GM12878 (cell line): ENCODE measurements at regions not wholly inside any gene's neighbourhood (a gene's known extent, or its start where the extent isn't known, plus 50 kb on each side); places are given as distances from the start of the nearest gene placed in this dataset.

Source experiments
- ATAC-seq: fragments of 200-7000 bp; cut with Tn5 transposase; 3 replicates; pipeline ENCODE4 v1.9.1; 2020; ENCODE audit warnings: mild to moderate bottlenecking, moderate library complexity
- BruUV-seq: library from RNA; stranded (reverse); fragments of 400-500 nt; replicated peaks from 2 replicates; lab custom pipeline; 2021; lab: Mats Ljungman, UMichigan
- CTCF ChIA-PET: fragments of 300-600 bp; sonication (Branson Sonifier 250); formaldehyde crosslinking; extraction: SDS; loops from one replicate; lab custom pipeline; 2021; ENCODE audit warnings: inconsistent platforms; lab: Yijun Ruan, JAX
- POLR2A ChIA-PET: fragments of 350-600 bp; formaldehyde crosslinking; extraction: SDS; loops from one replicate; lab custom pipeline; 2021; ENCODE audit warnings: inconsistent platforms; lab: Charles Lee
- RAD21 ChIA-PET: fragments of 300-600 bp; sonication (Branson Sonifier 250); formaldehyde crosslinking; loops from one replicate; lab custom pipeline; 2023; ENCODE audit warnings: antibody characterized with exemption; ENCODE audit not compliant: unreplicated experiment; lab: Charles Lee
- SMC1A ChIA-PET: fragments of 300-600 bp; sonication (Branson Sonifier 250); formaldehyde crosslinking; loops from one replicate; lab custom pipeline; 2023; ENCODE audit not compliant: unreplicated experiment, uncharacterized antibody; lab: Charles Lee
- DNase-seq: peaks from one replicate; pipeline ENCODE4 v3.0.0-alpha.2; 2011; ENCODE audit warnings: low read depth, low spot score
- FAIRE-seq: peaks from 3 replicates; lab custom pipeline; 2011; peaks lifted over from hg19 to GRCh38; lab: Jason Lieb, UNC
- H2AFZ ChIP-seq: 2 replicates; pipeline ENCODE4 v1.6.0; 2011; ENCODE audit warnings: low read depth, low read length, control low read depth; ENCODE audit not compliant: control insufficient read depth
- H3K27ac ChIP-seq: 2 replicates; pipeline ENCODE4 v1.5.1; 2011; ENCODE audit warnings: control low read depth; ENCODE audit not compliant: control insufficient read depth, insufficient read depth
- H3K27me3 ChIP-seq, 2 experiments: replicated peaks in 1 of 2; 2 replicates each; pipeline versions ENCODE4 v1.6.0 to v1.6.1; 2011; ENCODE audit warnings: low read length in 1 of 2; ENCODE audit not compliant: control insufficient read depth in 2 of 2, insufficient read depth in 2 of 2
- H3K36me3 ChIP-seq, 2 experiments: 2 replicates each; pipeline ENCODE4 v1.5.1; 2011; ENCODE audit warnings: low read length in 1 of 2; ENCODE audit not compliant: control insufficient read depth in 2 of 2, insufficient read depth in 2 of 2
- H3K4me1 ChIP-seq: 2 replicates; pipeline ENCODE4 v1.6.1; 2011; ENCODE audit warnings: mild to moderate bottlenecking, low read length, moderate library complexity, mixed read lengths; ENCODE audit not compliant: control insufficient read depth, insufficient read depth
- H3K4me2 ChIP-seq: 2 replicates; pipeline ENCODE4 v1.6.0; 2011; ENCODE audit warnings: control low read depth; ENCODE audit not compliant: control insufficient read depth, insufficient read depth
- H3K4me3 ChIP-seq: fragments of 200-600 bp; sonication (generic); 2 replicates; pipeline ENCODE4 v1.5.1; 2016
- H3K79me2 ChIP-seq: 2 replicates; pipeline ENCODE4 v1.6.0; 2011; ENCODE audit warnings: low read length; ENCODE audit not compliant: control insufficient read depth, insufficient read depth
- H3K9ac ChIP-seq: 2 replicates; pipeline ENCODE4 v1.8.0; 2011; ENCODE audit warnings: low read length, control low read depth, mixed read lengths; ENCODE audit not compliant: control insufficient read depth, insufficient read depth
- H3K9me3 ChIP-seq: replicated peaks from 3 replicates; pipeline ENCODE4 v1.5.1; 2011; ENCODE audit warnings: mild to moderate bottlenecking, low read length; ENCODE audit not compliant: control insufficient read depth, insufficient read depth
- H4K20me1 ChIP-seq: 2 replicates; pipeline ENCODE4 v1.6.0; 2011; ENCODE audit not compliant: control insufficient read depth, insufficient read depth
- DPF2 ChIP-seq: fragments of 450-650 bp; IDR thresholded peaks from 2 replicates; pipeline ENCODE4 v1.6.1; 2017; ENCODE audit warnings: mild to moderate bottlenecking
- MXI1 ChIP-seq: fragments of 150-350 bp; IDR thresholded peaks from 2 replicates; pipeline ENCODE4 v1.6.1; 2011; ENCODE audit warnings: low read depth, mild to moderate bottlenecking, inconsistent platforms, low read length, improper control_type of control experiment
- MYB ChIP-seq: fragments of 150-350 bp; IDR thresholded peaks from 2 replicates; pipeline ENCODE4 v1.6.1; 2014; ENCODE audit warnings: mild to moderate bottlenecking, low read depth, low read length, borderline replicate concordance
- MYC ChIP-seq: IDR thresholded peaks from 2 replicates; pipeline ENCODE4 v1.6.1; 2011; ENCODE audit warnings: mild to moderate bottlenecking, low read length, moderate library complexity, inconsistent platforms; ENCODE audit not compliant: insufficient read depth, insufficient replicate concordance, insufficient read length, severe bottlenecking
- NFYA ChIP-seq: IDR thresholded peaks from 2 replicates; pipeline ENCODE4 v1.6.1; 2011; ENCODE audit warnings: low read depth, mild to moderate bottlenecking, low read length, improper control_type of control experiment, borderline replicate concordance
- NR2F1 ChIP-seq: fragments of 450-650 bp; conservative IDR thresholded peaks from 2 replicates; pipeline ENCODE4 v1.6.1; 2017; ENCODE audit warnings: mild to moderate bottlenecking
- POU2F2 ChIP-seq: IDR thresholded peaks from 3 replicates; pipeline ENCODE4 v1.6.1; 2011; ENCODE audit warnings: low read depth, mild to moderate bottlenecking, low read length, borderline replicate concordance
- RAD51 ChIP-seq: fragments of 450-650 bp; IDR thresholded peaks from 2 replicates; pipeline ENCODE4 v1.6.1; 2016; ENCODE audit warnings: moderate library complexity, mild to moderate bottlenecking, inconsistent platforms
- SMAD5 ChIP-seq: IDR thresholded peaks from 2 replicates; pipeline ENCODE4 v1.6.1; 2016; ENCODE audit warnings: antibody characterized with exemption, low read depth
- SMC3 ChIP-seq: IDR thresholded peaks from 2 replicates; pipeline ENCODE4 v1.6.1; 2011; ENCODE audit warnings: low read length, improper control_type of control experiment, borderline replicate concordance
- STAT3 ChIP-seq: IDR thresholded peaks from 2 replicates; pipeline ENCODE4 v1.6.1; 2011; ENCODE audit warnings: low read depth, low read length, improper control_type of control experiment
- SUPT20H ChIP-seq: IDR thresholded peaks from 2 replicates; pipeline ENCODE4 v1.6.1; 2011; ENCODE audit warnings: low read depth, mild to moderate bottlenecking, low read length, moderate library complexity, borderline replicate concordance; ENCODE audit not compliant: control insufficient read depth
- TAF1 ChIP-seq: IDR thresholded peaks from 2 replicates; pipeline ENCODE4 v1.6.1; 2011; ENCODE audit warnings: mild to moderate bottlenecking, low read depth, low read length, borderline replicate concordance
- ZNF24 ChIP-seq: fragments of 450-650 bp; IDR thresholded peaks from 2 replicates; pipeline ENCODE4 v1.6.1; 2017; ENCODE audit warnings: antibody characterized with exemption, mild to moderate bottlenecking
- ZZZ3 ChIP-seq: IDR thresholded peaks from 2 replicates; pipeline ENCODE4 v1.6.1; 2011; ENCODE audit warnings: low read depth; ENCODE audit not compliant: control insufficient read depth, insufficient read length
- WGBS: methylation state at CpG from one replicate; pipeline ENCODE4 v1.1.6; 2016; ENCODE audit warnings: low lambda C conversion rate; ENCODE audit not compliant: insufficient replicate concordance, insufficient coverage; ENCODE audit errors: missing lambda C conversion rate; 5-methylcytosine and 5-hydroxymethylcytosine counted together
- in situ Hi-C: fragments of 300-500 bp; cut with MboI; formaldehyde crosslinking; loops from 9 replicates; pipeline ENCODE4 v1.14.3; 2018; ENCODE audit warnings: mixed read lengths
- intact Hi-C: fragments of 100-400 bp; cut with micrococcal nuclease; formaldehyde crosslinking; loops from one replicate; pipeline ENCODE4 v1.14.2; 2022; ENCODE audit not compliant: unreplicated experiment
- TF ChIP-seq, protein P1 (sequence below): fragments of 450-650 bp; IDR thresholded peaks from 2 replicates; pipeline ENCODE4 v1.6.1; 2017; ENCODE audit warnings: antibody characterized with exemption, mild to moderate bottlenecking, moderate library complexity
- TF ChIP-seq, protein P2 (sequence below): fragments of 450-650 bp; conservative IDR thresholded peaks from 2 replicates; pipeline ENCODE4 v1.6.1; 2017; ENCODE audit warnings: mild to moderate bottlenecking, moderate library complexity
- TF ChIP-seq, protein P3 (sequence below): IDR thresholded peaks from 2 replicates; pipeline ENCODE4 v1.6.1; 2012; ENCODE audit warnings: low read depth, low read length, improper control_type of control experiment

DNA sequence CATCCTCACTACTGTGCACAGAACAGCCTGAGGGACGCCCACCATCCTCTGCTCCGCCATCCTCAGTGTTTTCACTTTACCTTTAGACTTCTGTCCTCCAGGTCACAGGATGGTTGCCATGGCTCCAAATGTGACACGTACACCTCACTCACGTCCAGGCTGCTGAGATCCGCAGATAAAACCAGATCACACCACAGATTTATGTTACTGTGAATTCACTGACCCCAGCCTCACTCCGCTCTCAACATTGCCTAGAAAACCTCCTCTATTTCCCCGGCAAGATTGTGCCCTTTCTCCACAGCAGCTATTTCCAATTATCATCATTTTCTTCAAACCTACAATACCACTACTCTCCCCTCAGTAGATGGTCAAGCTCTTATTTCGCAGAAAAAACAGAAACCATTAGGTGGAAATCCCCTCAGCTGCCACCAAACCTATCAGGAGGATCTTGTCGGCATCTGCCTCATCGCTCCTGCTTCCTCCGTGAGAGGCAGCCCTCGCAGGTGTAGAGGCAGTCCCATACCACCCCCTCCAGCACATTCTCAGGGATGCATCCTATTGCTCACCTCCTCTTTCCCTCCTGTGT, 49.8 kb upstream of the SLC1A4 start:
- peak overlapping the region; percentile 92 for H3K4me2 ChIP-seq
- peak overlapping the region; percentile 92 for H3K27ac ChIP-seq
- TF ChIP-seq POU2F2, result 0 out of 3 replicates have a peak, but pooled peaks have one; percentile 36
- TF ChIP-seq SMC3, result peak; percentile 41; the same call in 1 of the 2 replicates
- no peak for TF ChIP-seq SUPT20H
- TF ChIP-seq, protein P1, sequence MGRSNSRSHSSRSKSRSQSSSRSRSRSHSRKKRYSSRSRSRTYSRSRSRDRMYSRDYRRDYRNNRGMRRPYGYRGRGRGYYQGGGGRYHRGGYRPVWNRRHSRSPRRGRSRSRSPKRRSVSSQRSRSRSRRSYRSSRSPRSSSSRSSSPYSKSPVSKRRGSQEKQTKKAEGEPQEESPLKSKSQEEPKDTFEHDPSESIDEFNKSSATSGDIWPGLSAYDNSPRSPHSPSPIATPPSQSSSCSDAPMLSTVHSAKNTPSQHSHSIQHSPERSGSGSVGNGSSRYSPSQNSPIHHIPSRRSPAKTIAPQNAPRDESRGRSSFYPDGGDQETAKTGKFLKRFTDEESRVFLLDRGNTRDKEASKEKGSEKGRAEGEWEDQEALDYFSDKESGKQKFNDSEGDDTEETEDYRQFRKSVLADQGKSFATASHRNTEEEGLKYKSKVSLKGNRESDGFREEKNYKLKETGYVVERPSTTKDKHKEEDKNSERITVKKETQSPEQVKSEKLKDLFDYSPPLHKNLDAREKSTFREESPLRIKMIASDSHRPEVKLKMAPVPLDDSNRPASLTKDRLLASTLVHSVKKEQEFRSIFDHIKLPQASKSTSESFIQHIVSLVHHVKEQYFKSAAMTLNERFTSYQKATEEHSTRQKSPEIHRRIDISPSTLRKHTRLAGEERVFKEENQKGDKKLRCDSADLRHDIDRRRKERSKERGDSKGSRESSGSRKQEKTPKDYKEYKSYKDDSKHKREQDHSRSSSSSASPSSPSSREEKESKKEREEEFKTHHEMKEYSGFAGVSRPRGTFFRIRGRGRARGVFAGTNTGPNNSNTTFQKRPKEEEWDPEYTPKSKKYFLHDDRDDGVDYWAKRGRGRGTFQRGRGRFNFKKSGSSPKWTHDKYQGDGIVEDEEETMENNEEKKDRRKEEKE, result no peak
- TF ChIP-seq SMAD5, result no peak
- no peak for TF ChIP-seq MXI1
- TF ChIP-seq, protein P2, sequence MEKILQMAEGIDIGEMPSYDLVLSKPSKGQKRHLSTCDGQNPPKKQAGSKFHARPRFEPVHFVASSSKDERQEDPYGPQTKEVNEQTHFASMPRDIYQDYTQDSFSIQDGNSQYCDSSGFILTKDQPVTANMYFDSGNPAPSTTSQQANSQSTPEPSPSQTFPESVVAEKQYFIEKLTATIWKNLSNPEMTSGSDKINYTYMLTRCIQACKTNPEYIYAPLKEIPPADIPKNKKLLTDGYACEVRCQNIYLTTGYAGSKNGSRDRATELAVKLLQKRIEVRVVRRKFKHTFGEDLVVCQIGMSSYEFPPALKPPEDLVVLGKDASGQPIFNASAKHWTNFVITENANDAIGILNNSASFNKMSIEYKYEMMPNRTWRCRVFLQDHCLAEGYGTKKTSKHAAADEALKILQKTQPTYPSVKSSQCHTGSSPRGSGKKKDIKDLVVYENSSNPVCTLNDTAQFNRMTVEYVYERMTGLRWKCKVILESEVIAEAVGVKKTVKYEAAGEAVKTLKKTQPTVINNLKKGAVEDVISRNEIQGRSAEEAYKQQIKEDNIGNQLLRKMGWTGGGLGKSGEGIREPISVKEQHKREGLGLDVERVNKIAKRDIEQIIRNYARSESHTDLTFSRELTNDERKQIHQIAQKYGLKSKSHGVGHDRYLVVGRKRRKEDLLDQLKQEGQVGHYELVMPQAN, result peak; percentile 38; the same call in 1 of the 2 replicates
- TF ChIP-seq NR2F1, result peak; percentile 43; the same call in 1 of the 2 replicates
- TF ChIP-seq MYB, result no peak
- no peak for TF ChIP-seq STAT3
- TF ChIP-seq MYC, result no peak
- TF ChIP-seq, protein P3, sequence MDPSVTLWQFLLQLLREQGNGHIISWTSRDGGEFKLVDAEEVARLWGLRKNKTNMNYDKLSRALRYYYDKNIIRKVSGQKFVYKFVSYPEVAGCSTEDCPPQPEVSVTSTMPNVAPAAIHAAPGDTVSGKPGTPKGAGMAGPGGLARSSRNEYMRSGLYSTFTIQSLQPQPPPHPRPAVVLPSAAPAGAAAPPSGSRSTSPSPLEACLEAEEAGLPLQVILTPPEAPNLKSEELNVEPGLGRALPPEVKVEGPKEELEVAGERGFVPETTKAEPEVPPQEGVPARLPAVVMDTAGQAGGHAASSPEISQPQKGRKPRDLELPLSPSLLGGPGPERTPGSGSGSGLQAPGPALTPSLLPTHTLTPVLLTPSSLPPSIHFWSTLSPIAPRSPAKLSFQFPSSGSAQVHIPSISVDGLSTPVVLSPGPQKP, result no peak
- TF ChIP-seq ZNF24, result no peak
- TF ChIP-seq NFYA, result no peak
- no peak for TF ChIP-seq RAD51
- peak; percentile 45; the same call in 1 of the 2 replicates for TF ChIP-seq DPF2
- peak; percentile 18; the same call in 1 of the 2 replicates for TF ChIP-seq TAF1
- TF ChIP-seq ZZZ3, result no peak

More for the DNA sequence above, 49.8 kb upstream of the SLC1A4 start:
- ATAC-seq (peak; percentile 70), FAIRE-seq (peak; percentile 61), DNase-seq (peak; percentile 75)
- H3K9me3 ChIP-seq, result peaks cover 8% of the 10 kb centered on the region; the same call in 2 of the 3 replicates
- H3K4me1 ChIP-seq, result peaks cover 56% of the 10 kb centered on the region
- CTCF ChIA-PET, result interaction anchor here (0.6 to 20.4 kb wide), 6 partner anchors 10 to 99 kb away, joined by 3 to 413 read pairs (median 4); no protein-coding TSS in a partner anchor
- peak overlapping the region; percentile 89 for H3K9ac ChIP-seq
- H2AFZ ChIP-seq, result peak overlapping the region; percentile 29
- RAD21 ChIA-PET, result interaction anchor here (0.9 to 13.8 kb wide), 7 partner anchors 9 to 357 kb away, joined by 3 to 389 read pairs (median 26); partner anchors contain the start of genes CEP68 and SLC1A4
- intact Hi-C loops (loop anchor here (2.0 to 10.0 kb wide), 2 partner anchors 287 to 455 kb away; partner anchors contain the start of gene SERTAD2), in situ Hi-C loops (loop anchor here (10.0 kb wide), 1 partner anchor 45 kb away; the partner anchor contains the start of gene SLC1A4)
- peaks cover 52% of the 10 kb centered on the region for H3K79me2 ChIP-seq
- no TSS peak for BruUV-seq
- no peaks in the 10 kb centered on the region for H3K27me3 ChIP-seq
- H3K36me3 ChIP-seq, result no peaks in the 10 kb centered on the region
- peak overlapping the region; percentile 76 for H3K4me3 ChIP-seq
- WGBS, result 13% methylated on average over 12 of the region's 12 CpGs
- SMC1A ChIA-PET, result interaction anchor here (0.5 to 13.7 kb wide), 10 partner anchors 7 to 345 kb away, joined by 3 to 395 read pairs (median 6); no protein-coding TSS in a partner anchor
- POLR2A ChIA-PET, result interaction anchor here (0.6 to 19.2 kb wide), 7 partner anchors 8 to 347 kb away, joined by 3 to 377 read pairs (median 6); partner anchors contain the start of genes CEP68 and SLC1A4
- no peaks in the 10 kb centered on the region for H4K20me1 ChIP-seq
